SK-N-SH (cell line): ENCODE measurements at regions not wholly inside any gene's neighbourhood (a gene's known extent, or its start where the extent isn't known, plus 50 kb on each side); places are given as distances from the start of the nearest gene placed in this dataset.

Source experiments
- CTCF ChIA-PET: fragments of 300-600, 350-600 bp; formaldehyde crosslinking; extraction: SDS; loops from one replicate; lab custom pipeline; 2021; lab: Yijun Ruan, JAX
- POLR2A ChIA-PET: fragments of 350-600 bp; sonication (Branson Sonifier 250); formaldehyde crosslinking; extraction: SDS; loops from one replicate; lab custom pipeline; 2020; ENCODE audit warnings: antibody characterized with exemption, inconsistent platforms; lab: Yijun Ruan, JAX
- DNase-seq: peaks from one replicate; pipeline ENCODE4 v3.0.0; 2012
- H2AFZ ChIP-seq: fragments of 200-600 bp; sonication (generic); 2 replicates; pipeline ENCODE4 v1.8.1; 2016; ENCODE audit warnings: antibody characterized with exemption, mild to moderate bottlenecking, low read depth
- H3F3A ChIP-seq: fragments of 200-600 bp; sonication (generic); replicated peaks from 2 replicates; pipeline ENCODE3; 2016; ENCODE audit warnings: antibody characterized with exemption, mild to moderate bottlenecking; ENCODE audit not compliant: insufficient read depth
- H3K27ac ChIP-seq, 2 experiments: fragments of 200-500 bp in 1 of 2; fragments of 200-600 bp in 1 of 2; sonication (Bioruptor generic) in 1 of 2; sonication (generic), shearing (Covaris generic) in 1 of 2; 2 replicates each; pipeline versions ENCODE4 v1.5.1 to v1.6.1; 2014 to 2016; ENCODE audit warnings: low read depth in 2 of 2, inconsistent platforms in 1 of 2, low read length in 1 of 2, mild to moderate bottlenecking in 1 of 2, mixed read lengths in 1 of 2
- H3K27me3 ChIP-seq: fragments of 200-600 bp; sonication (generic), shearing (Covaris generic); 2 replicates; pipeline ENCODE4 v1.6.1; 2016; ENCODE audit warnings: mixed run types; ENCODE audit not compliant: insufficient read depth
- H3K36me3 ChIP-seq, 2 experiments: fragments of 200-500 bp in 1 of 2; fragments of 200-600 bp in 1 of 2; sonication (Bioruptor generic) in 1 of 2; sonication (generic) in 1 of 2; replicated peaks in 1 of 2; 2 replicates each; pipeline versions ENCODE3 to v1.5.1; 2014 to 2016; ENCODE audit warnings: low read length in 1 of 2, mild to moderate bottlenecking in 1 of 2; ENCODE audit not compliant: insufficient read depth in 2 of 2, control insufficient read depth in 1 of 2
- H3K4me1 ChIP-seq, 2 experiments: fragments of 200-500 bp in 1 of 2; fragments of 200-600 bp in 1 of 2; sonication (Bioruptor generic) in 1 of 2; sonication (generic), shearing (Covaris generic) in 1 of 2; 2 replicates each; pipeline versions ENCODE4 v1.5.1 to v1.6.1; 2014 to 2016; ENCODE audit warnings: low read depth in 1 of 2, low read length in 1 of 2, mixed run types in 1 of 2; ENCODE audit not compliant: insufficient read depth in 2 of 2, control insufficient read depth in 1 of 2
- H3K4me2 ChIP-seq: fragments of 200-600 bp; sonication (generic), shearing (Covaris generic); 2 replicates; pipeline ENCODE4 v1.6.1; 2017; ENCODE audit warnings: mixed run types
- H3K4me3 ChIP-seq, 2 experiments: fragments of 200-500 bp in 1 of 2; fragments of 200-600 bp in 1 of 2; sonication (Bioruptor generic) in 1 of 2; sonication (generic), shearing (Covaris generic) in 1 of 2; 2 replicates each; pipeline versions ENCODE4 v1.5.1 to v1.8.1; 2014 to 2016; ENCODE audit warnings: low read depth in 2 of 2, inconsistent platforms in 1 of 2, low read length in 1 of 2, mild to moderate bottlenecking in 1 of 2, mixed read lengths in 1 of 2, moderate library complexity in 1 of 2
- H3K79me2 ChIP-seq: fragments of 200-600 bp; sonication (generic); 2 replicates; pipeline ENCODE4 v1.8.1; 2017; ENCODE audit warnings: mild to moderate bottlenecking; ENCODE audit not compliant: insufficient read depth
- H3K9ac ChIP-seq: fragments of 200-600 bp; sonication (generic); 2 replicates; pipeline ENCODE4 v1.6.1; 2017; ENCODE audit warnings: mixed run types
- H3K9me2 ChIP-seq: fragments of 200-600 bp; sonication (generic); 2 replicates; pipeline ENCODE4 v1.6.1; 2017; ENCODE audit warnings: mixed run types
- H3K9me3 ChIP-seq: fragments of 200-600 bp; sonication (generic); 2 replicates; pipeline ENCODE4 v1.6.1; 2017; ENCODE audit warnings: mixed run types, mild to moderate bottlenecking, moderate library complexity
- H4K20me1 ChIP-seq: fragments of 200-600 bp; sonication (generic); 2 replicates; pipeline ENCODE4 v1.6.1; 2017; ENCODE audit warnings: mild to moderate bottlenecking, mixed run types; ENCODE audit not compliant: insufficient read depth
- CHD2 ChIP-seq: fragments of 150-350 bp; IDR thresholded peaks from 2 replicates; pipeline ENCODE4 v1.6.1; 2018; ENCODE audit warnings: low read length; ENCODE audit not compliant: partially characterized antibody
- ELF1 ChIP-seq: IDR thresholded peaks from 2 replicates; pipeline ENCODE4 v1.4.0; 2012
- FOSL2 ChIP-seq: IDR thresholded peaks from 2 replicates; pipeline ENCODE4 v1.4.0; 2012; ENCODE audit warnings: low read depth, mild to moderate bottlenecking, moderate library complexity, borderline replicate concordance
- FOXJ3 ChIP-seq: sonication (generic); formaldehyde crosslinking; IDR thresholded peaks from 2 replicates; pipeline ENCODE4 v1.5.1; 2020; ENCODE audit warnings: mild to moderate bottlenecking, missing genetic modification reagents
- GABPA ChIP-seq: IDR thresholded peaks from 2 replicates; pipeline ENCODE4 v1.4.0; 2012; ENCODE audit warnings: low read depth, mild to moderate bottlenecking
- GATA2 ChIP-seq: sonication (generic); formaldehyde crosslinking; IDR thresholded peaks from 2 replicates; pipeline ENCODE4 v1.5.0; 2020; ENCODE audit warnings: mild to moderate bottlenecking, missing genetic modification reagents
- JUND ChIP-seq: IDR thresholded peaks from 2 replicates; pipeline ENCODE4 v1.4.0; 2012
- MAX ChIP-seq: IDR thresholded peaks from 2 replicates; pipeline ENCODE4 v1.4.0; 2012; ENCODE audit warnings: low read depth
- NFIC ChIP-seq: IDR thresholded peaks from 2 replicates; pipeline ENCODE4 v1.4.0; 2012; ENCODE audit warnings: borderline replicate concordance
- NRF1 ChIP-seq: IDR thresholded peaks from 2 replicates; pipeline ENCODE4 v1.6.1; 2012; ENCODE audit warnings: low read depth, mild to moderate bottlenecking, low read length
- PBX3 ChIP-seq: IDR thresholded peaks from 2 replicates; pipeline ENCODE4; 2012
- RAD21 ChIP-seq: IDR thresholded peaks from 2 replicates; pipeline ENCODE4 v1.6.1; 2012; ENCODE audit warnings: mild to moderate bottlenecking, low read length
- RCOR1 ChIP-seq: fragments of 150-350 bp; IDR thresholded peaks from 2 replicates; pipeline ENCODE4 v1.6.1; 2017; ENCODE audit warnings: antibody characterized with exemption, low read length
- RFX5 ChIP-seq: IDR thresholded peaks from 2 replicates; pipeline ENCODE4 v1.6.1; 2012; ENCODE audit warnings: mild to moderate bottlenecking, improper control_type of control experiment, low read length
- RXRA ChIP-seq: IDR thresholded peaks from 2 replicates; pipeline ENCODE4 v1.4.0; 2012; ENCODE audit warnings: low read depth, mild to moderate bottlenecking, borderline replicate concordance
- SIN3A ChIP-seq: IDR thresholded peaks from 2 replicates; pipeline ENCODE4 v1.6.1; 2012; ENCODE audit warnings: low read depth, mild to moderate bottlenecking, low read length, moderate library complexity, borderline replicate concordance
- TCF12 ChIP-seq: IDR thresholded peaks from 2 replicates; pipeline ENCODE4 v1.4.0; 2012
- TEAD4 ChIP-seq: IDR thresholded peaks from 2 replicates; pipeline ENCODE4 v1.4.0; 2012; ENCODE audit warnings: mild to moderate bottlenecking, borderline replicate concordance; ENCODE audit not compliant: insufficient read depth
- USF2 ChIP-seq: fragments of 150-350 bp; IDR thresholded peaks from 2 replicates; pipeline ENCODE4 v1.6.1; 2017; ENCODE audit warnings: antibody characterized with exemption, low read length, low read depth, borderline replicate concordance
- WGBS: methylation state at CpG from one replicate; pipeline ENCODE4 v1.1.6; 2017; ENCODE audit warnings: low lambda C conversion rate; 5-methylcytosine and 5-hydroxymethylcytosine counted together

GRCh38 chr14:94690486-94690885, 78.3 kb downstream of the SERPINA3 start:
- Histone ChIP-seq H3K4me1 (peaks cover 0 to 6% of the 10 kb centered on the region in 2 experiments; a peak in 1 of 4 replicates), H3F3A (no peaks in the 10 kb centered on the region), H2AFZ (no peak overlapping the region), H3K9me3 (no peaks in the 10 kb centered on the region), H3K9me2 (no peaks in the 10 kb centered on the region), H3K27ac (no peak overlapping the region), H3K9ac (no peak overlapping the region), H4K20me1 (no peaks in the 10 kb centered on the region), H3K4me3 (no peak overlapping the region), H3K27me3 (no peaks in the 10 kb centered on the region), H3K79me2 (no peaks in the 10 kb centered on the region), H3K4me2 (no peak overlapping the region), H3K36me3 (no peaks in the 10 kb centered on the region)
- POLR2A ChIA-PET, result no interaction called here
- peak; percentile 11 for DNase-seq
- 83% methylated on average over 12 of the region's 14 CpGs for WGBS
- TF ChIP-seq NFIC, result no peak
- CTCF ChIA-PET, result interaction anchor here (1.0 to 9.4 kb wide), 22 partner anchors 8 to 752 kb away, joined by 3 to 72 read pairs (median 5); partner anchors contain the start of gene DICER1

- H3K9me2 ChIP-seq, result no peaks in the 10 kb centered on the region
- TF ChIP-seq RFX5 (no peak), RCOR1 (no peak), GABPA (no peak), FOXJ3 (CRISPR knock-in tag) (no peak), SIN3A (no peak), NRF1 (no peak), GATA2 (CRISPR knock-in tag) (no peak), RXRA (no peak), MAX (no peak), TEAD4 (no peak), JUND (no peak), USF2 (no peak), TCF12 (no peak), CHD2 (no peak), FOSL2 (no peak), PBX3 (no peak), RAD21 (no peak), ELF1 (no peak)
- H2AFZ ChIP-seq, result peak overlapping the region; percentile 71; the same call in 1 of the 2 replicates
- no peak overlapping the region for H3K4me2 ChIP-seq
- ChIA-PET CTCF (interaction anchor here (0.6 to 9.4 kb wide), 33 partner anchors 8 to 756 kb away, joined by 3 to 72 read pairs (median 4); partner anchors contain the start of gene DICER1), POLR2A (no interaction called here)
- H3F3A ChIP-seq, result no peaks in the 10 kb centered on the region
- no peak overlapping the region for H3K27ac ChIP-seq
- H3K4me1 ChIP-seq, result peaks cover 0 to 6% of the 10 kb centered on the region in 2 experiments; a peak in 1 of 4 replicates
- no peak for DNase-seq
- H3K79me2 ChIP-seq, result no peaks in the 10 kb centered on the region
- no peaks in the 10 kb centered on the region for H4K20me1 ChIP-seq
- H3K9me3 ChIP-seq, result no peaks in the 10 kb centered on the region
- no peaks in the 10 kb centered on the region for H3K27me3 ChIP-seq
- no peak overlapping the region for H3K4me3 ChIP-seq
- H3K9ac ChIP-seq, result no peak overlapping the region
- H3K36me3 ChIP-seq, result no peaks in the 10 kb centered on the region
- 87% methylated on average over 18 of the region's 18 CpGs for WGBS
Measured at GRCh38 chr14:94689985-94690400, 77.8 kb downstream of the SERPINA3 start.
